Amygdala (tissue), 56 donors: ENCODE measurements at regions not wholly inside any gene's neighbourhood (a gene's known extent, or its start where the extent isn't known, plus 50 kb on each side); places are given as distances from the start of the nearest gene placed in this dataset.

Experiments
- DNase-seq, 56 donors: peaks; one replicate each; lab custom pipeline; 2025; lab: John Stamatoyannopoulos, UW

- DNase-seq = no peak
Observed at GRCh38 chr2:120452945-120453634, 107.2 kb downstream of the INHBB start.

DNA sequence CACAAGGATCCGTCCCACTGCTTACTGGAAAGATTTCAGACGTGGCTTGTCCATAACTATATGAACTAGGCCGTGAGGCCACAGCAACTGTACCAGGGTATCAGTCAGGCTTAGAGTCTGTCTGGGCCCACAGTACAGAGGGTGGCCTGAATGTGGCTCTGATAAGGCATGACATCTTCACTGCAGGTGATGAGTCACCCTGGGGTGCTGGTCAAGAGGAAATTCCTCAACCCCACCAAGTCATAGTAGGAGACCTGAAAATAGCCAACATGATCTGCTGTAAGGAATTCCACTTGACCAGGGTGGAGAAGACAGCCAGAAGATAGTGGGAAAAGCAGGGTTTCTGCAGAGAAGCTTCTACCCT lies 107.7 kb downstream of the INHBB start:
- DNase-seq = no peak

DNA sequence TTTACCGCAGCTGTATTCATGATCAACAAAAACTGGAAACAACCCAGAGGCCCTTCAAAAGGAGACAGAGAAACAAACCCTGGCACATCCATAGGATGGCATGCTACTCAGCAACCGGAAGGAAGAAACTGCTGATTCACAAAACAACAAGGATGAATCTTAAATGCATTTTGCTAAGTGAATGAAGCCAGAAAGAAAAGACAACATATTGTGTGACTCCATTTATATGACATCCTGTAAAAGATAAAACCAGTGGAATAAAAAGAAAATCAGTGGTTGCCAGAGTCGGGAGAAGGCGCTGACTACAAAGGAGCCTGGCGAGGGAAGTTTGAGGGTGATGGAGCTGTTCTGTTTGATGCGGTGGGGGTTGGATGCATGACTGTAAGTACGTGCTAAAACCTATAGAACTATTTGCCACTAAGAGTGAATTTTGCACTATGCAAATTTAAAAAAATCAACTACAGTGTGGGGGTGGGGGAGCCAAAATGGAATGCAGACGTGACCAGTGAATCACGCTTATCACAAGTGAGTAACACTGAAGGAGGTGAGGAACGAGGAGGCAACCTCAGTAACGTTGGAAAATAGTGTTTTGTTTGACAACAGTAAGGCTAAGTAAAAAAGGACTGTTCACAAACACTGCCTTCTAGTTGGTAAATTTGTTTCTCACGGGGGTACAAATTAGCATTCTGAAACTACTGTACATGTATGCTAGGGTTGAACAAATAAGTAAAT lies 108.9 kb downstream of the INHBB start:
- no peak for DNase-seq

DNA sequence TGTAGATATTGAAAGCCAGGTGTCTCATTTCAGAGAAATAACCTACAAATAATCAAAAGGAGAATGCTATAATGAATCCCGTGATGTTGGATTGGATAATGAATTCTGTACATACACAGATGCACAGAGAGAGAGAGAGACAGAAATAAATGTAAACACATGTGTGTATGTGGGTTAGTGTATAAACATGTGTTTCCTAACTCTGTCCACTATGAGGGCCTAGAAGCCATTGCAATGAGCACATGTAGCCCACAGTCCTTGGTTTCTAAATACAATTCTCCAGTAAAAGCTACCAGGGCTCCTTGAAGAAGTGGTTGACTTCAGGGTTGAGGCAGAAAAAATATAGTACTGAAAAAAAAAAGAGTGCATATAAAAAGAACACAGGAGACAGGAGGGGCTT lies 109.5 kb downstream of the INHBB start:
- DNase-seq = no peak

DNA sequence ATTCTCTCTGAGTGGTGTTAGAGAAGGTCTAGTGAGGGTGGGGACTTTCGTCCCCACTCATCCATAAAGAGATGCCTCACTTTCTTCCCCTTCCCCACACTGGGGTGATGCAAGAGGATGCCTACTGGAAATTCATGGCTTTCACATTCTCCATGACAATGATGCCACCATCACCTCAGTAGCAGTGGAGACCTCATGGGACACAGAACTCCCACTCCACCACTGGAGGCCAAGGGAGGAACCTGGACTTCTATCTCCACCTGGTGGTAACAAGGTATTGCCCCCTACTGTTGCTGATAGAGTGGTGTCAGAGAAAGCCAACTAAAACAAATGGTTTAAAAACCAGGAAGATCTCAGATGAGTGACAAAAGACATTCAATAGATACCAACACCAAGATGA lies 110.9 kb downstream of the INHBB start:
- DNase-seq = no peak

GRCh38 chr2:120460511-120460910 lies 114.6 kb downstream of the INHBB start:
- DNase-seq = no peak

- DNase-seq = no peak
Observed at GRCh38 chr2:120461092-120461491, 115.2 kb downstream of the INHBB start.

GRCh38 chr2:120461546-120462537 lies 115.9 kb downstream of the INHBB start:
- DNase-seq = no peak

GRCh38 chr2:120463527-120463926 lies 117.6 kb downstream of the INHBB start:
- no peak for DNase-seq

GRCh38 chr2:120463996-120464395 lies 118.1 kb downstream of the INHBB start:
- DNase-seq = no peak

DNA sequence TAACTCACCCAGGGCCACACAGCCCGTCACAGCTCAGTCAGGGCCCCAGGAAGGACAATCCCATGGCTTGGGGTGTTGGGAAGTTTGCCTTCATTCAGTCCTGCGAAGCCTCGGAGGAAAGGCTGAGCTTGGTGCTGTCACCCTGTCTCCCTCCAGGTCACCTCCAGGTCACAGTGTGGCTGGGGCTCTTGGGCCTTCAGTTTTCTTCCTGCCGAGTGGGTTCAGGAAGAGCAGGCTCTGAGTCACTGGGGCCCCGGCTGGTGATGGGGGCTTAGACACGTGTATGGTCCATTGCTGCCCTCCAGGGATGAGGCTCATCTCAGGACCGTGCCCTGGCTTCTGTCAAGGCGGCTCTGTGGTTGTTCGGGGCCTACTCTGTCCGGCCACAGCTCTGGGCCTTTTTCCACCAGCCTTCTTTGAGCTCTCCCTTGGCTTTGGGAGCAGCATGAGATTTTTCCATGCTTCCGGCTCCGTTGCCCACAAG lies 118.6 kb downstream of the INHBB start:
- no peak for DNase-seq

GRCh38 chr2:120465012-120465700 lies 119.2 kb downstream of the INHBB start:
- no peak for DNase-seq

- DNase-seq = no peak
Observed at GRCh38 chr2:120465701-120465988, 119.7 kb downstream of the INHBB start.

DNA sequence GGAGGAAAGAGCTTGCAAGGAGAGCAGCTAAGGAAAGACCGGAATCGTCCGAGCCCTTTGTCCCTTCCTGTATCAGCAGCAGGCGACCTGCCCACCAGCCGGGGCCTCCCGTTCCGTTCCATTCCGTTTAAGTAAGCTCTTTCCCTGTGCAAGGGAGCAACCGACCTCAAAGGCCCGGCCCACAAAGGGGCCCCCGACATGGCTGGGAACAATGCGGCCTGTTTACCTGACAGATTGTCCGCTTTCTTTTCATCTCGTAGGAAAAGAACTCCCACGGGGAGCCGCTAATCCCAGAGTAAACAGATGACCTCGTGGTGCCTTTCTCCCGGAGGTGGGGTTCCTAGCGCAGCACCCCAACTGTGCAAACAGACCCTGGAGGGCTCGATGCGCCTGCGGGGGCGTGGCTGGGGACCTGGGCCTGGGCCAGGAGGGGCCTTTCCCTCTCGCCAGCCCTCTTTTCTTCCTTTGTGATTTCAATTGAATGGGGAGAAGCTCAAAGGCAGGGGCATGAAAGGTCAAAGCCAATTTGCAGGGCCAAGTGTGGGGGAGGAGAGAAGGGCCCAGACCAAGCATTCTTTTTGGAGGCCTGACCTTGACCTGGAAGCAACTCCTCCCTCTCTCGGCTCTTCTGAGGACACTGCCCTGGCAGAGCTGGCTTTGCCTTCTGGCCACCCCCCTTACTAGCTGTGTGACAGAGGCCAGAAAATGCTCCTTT lies 120.2 kb downstream of the INHBB start:
- no peak for DNase-seq

DNA sequence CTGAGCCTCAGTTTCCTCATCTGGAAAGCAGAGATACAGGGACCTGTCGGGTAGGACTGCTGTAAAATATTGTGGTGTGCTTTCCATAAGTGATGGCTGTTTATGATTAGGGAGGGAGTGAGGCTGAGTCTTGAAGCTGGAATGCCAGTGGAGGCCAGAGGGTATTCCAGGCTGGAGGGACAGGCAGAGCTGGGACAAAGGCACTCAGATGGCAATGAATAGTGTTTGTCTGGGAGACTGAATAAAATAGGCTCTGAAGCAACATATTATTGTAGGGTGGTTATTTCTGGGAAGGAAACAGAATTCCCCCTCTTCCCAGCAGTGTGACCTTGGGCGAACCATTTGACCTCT lies 120.7 kb downstream of the INHBB start:
- DNase-seq = no peak

DNA sequence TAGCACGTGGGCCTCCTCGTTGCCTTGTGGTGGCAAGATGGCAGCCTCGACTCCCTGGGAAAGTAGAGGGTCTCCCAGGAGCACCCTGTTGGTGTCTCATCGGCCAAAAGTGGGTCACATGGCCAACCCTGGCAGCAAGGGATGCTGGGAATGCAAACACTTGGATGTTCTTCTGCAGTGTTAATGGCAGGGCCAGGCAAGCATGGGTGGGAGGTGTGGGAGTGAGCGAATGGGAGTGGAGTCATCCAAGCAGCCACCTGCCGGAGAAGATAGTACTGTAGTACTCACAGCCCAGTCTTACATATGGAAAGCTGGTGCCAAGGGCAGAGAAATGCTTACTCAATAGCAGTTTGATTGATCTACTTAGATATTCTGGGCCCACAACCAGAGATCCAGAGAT lies 122.2 kb downstream of the INHBB start:
- no peak for DNase-seq

GRCh38 chr2:120469426-120469825 lies 123.5 kb downstream of the INHBB start:
- DNase-seq = no peak

DNA sequence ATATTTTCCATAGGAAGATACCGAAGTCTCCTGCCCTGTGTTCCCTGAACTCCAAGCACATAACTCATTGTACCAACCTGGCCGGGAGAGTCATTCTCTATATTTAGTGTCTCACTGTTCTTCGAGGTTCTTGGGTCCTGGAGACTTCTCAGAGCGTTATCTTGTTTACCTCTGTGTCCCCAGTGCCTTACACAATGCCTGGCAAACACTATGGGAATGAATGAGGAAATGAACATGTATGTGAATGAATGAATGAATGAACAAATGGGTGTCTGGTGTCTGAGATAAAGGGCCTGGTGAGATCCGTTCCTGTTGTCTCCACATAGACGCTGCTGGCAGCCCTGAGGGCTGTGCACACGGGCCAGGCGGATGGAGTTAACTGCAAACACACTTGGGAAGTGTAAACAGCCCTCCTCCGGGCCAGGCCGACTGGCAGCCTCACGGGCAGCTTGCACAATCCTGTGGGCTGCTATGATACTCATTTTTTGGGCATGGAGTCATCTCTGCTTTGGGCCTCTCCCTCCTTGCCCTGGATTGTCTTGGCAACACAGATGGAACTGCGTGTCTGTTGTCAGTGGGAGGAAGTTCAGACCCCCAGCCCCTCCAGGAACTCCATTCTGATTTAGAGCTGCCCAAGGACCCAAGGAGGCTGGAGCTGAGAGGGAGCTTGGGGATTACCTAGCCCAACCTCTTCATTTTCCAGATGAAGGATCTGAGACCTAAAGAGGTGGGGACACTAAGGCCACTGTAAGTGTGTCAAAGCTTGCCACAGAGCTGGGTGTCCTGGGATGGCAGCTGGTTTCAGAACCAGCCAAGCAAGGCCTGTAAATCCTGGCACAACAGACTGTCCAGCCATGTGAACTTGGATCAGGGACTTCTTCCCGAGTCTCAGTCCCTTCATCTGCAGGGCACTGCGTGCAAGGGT lies 124.4 kb downstream of the INHBB start:
- DNase-seq = peak in 2 of 56 donors; percentile 25 to 27

DNA sequence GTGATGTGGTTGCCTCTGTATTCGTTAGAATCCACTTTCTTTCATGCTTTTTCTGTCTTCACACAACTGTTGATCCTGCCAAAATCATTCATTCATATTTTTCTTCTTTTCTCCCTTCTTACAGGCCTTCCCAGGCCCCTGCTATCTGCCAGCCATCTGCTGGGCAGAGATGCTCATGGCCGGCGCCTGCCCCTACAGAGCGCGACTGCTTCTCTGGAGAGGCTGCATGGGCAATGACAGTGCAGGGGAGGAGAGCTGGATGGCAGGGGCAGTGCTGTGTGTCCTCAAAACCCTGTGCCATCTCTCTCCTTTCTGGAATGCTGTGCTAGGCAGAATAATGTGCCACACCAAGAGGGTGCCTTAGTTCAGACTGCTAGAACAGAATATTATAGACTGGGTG lies 125.2 kb downstream of the INHBB start:
- DNase-seq = no peak
